ENCODE measurements at regions not wholly inside any gene's neighbourhood (a gene's known extent, or its start where the extent isn't known, plus 50 kb on each side); places are given as distances from the start of the nearest gene placed in this dataset.
A peak's percentile ranks its signal among the peaks of the same experiment; 100 is the strongest.

GRCh38 chr12:30090258-30090657 is 306.5 kb upstream of the TMTC1 start:
- no peak for DNase-seq (ENCODE audit: low spot score)

DNA sequence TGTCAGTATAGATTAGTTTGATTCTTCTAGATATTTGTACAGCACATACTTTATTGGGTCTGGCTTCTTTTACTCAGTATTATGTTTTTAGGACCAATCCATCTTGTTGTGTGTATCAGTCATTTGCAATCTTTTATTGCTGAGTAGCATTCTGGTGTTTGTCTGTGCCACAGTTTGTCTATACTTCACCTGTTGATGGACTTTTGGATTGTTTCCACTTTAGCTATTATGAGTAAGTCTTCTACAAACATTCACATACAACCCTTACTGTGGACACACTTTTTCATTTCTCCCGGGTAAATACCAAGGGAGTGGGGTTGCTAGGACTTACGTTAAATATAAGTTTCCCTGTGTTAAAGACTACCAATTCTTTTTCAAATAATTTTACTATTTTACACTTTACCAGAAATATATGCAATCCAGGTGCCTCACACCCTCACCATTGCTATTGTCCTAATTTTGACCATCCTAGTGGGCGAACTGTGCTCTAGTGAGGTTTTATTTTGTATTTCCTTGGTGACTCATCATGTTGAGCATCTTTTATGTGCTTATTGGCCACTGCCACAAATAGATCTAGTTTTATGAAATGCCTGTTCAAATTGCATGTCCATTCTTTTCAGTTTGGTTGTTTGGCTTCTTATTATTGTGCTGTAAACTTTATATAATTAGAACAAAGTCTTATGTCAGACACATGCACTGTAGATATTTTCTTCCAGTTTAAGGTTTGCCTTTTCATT is 304.7 kb upstream of the TMTC1 start:
- DNase-seq (ENCODE audit: low spot score), result no peak

- DNase-seq (ENCODE audit: low spot score), result no peak
Measured at GRCh38 chr12:30082381-30082780, 298.6 kb upstream of the TMTC1 start.

- no peak for DNase-seq (ENCODE audit: low spot score)
Measured at GRCh38 chr12:30074916-30075315, 291.2 kb upstream of the TMTC1 start.

DNA sequence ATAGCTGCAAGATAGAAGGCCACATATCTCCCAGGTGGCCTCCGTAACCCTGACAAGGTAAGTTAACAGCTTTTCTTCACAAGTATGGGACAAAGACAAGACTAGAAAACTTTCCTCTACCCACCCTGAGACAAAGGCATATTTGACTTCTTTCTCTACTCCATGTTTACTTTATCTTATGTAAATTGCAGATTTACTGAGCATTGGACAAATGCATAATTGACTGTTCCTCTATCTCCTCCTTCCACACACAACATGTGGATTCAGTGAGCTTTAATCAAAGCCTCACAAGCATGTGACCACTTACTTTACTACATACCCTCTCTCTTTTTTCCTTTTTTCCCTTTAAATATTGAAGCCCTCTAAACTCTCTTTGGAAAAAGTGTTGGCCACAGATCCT is 289.1 kb upstream of the TMTC1 start:
- DNase-seq (ENCODE audit: low spot score), result no peak

DNA sequence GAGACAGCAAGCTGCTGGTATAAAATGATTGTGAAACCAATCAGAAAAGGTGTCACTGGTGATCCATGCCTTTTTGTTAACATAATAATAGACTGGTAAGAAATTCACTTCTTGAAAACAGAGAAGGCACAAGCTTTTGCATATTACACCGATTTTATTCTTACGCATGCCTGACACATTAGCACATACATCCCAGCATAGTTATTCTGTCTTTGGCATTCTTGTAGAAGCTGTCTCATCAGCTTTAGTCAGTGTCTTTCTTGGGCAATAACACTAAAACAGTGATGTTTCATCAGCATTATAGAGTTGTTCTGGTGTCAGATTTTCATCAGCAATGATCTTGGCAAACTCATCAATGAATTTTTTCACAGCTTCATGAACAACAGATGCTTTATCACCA is 283.4 kb upstream of the TMTC1 start:
- DNase-seq (ENCODE audit: low spot score), result no peak

DNA sequence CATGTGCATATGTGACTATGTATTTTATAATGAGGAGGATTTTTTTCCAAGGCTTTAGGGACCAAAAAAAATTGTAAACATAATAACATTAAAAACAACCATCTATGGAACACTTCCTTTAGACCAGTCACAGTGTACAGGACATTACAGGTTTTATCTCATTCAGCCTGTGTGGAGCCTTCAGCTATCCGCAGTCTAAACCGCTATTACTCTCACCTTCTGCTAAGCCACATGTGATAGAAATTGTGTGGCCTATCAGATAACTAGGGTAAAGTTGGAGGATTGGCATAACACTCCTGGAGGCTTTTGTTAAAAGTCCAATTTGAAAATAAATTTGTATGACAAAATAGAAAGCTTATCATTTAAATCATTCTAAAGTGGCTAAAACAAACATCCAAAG is 281.2 kb upstream of the TMTC1 start:
- no peak for DNase-seq (ENCODE audit: low spot score)

- no peak for DNase-seq (ENCODE audit: low spot score)
Measured at GRCh38 chr12:30063435-30063945, 279.7 kb upstream of the TMTC1 start.

DNA sequence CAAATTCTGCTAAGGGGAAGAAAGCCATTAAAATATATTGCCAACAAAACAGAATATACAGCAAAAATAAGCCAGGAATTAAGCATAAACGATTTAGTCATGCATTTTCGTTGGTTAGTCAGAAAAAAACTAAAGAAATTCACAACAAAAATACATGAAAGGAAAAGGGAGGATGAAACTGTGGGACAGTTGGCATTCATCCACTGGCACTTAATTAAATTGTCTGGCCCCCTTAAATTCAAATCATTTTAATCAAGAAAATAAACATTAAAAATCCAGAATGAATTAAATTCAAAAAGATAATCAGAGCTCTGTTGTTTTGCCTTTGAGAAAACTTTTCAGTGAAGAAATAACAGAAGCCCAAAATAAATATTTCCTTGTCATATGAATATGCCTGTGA is 264.6 kb upstream of the TMTC1 start:
- no peak for DNase-seq (ENCODE audit: low spot score)

DNA sequence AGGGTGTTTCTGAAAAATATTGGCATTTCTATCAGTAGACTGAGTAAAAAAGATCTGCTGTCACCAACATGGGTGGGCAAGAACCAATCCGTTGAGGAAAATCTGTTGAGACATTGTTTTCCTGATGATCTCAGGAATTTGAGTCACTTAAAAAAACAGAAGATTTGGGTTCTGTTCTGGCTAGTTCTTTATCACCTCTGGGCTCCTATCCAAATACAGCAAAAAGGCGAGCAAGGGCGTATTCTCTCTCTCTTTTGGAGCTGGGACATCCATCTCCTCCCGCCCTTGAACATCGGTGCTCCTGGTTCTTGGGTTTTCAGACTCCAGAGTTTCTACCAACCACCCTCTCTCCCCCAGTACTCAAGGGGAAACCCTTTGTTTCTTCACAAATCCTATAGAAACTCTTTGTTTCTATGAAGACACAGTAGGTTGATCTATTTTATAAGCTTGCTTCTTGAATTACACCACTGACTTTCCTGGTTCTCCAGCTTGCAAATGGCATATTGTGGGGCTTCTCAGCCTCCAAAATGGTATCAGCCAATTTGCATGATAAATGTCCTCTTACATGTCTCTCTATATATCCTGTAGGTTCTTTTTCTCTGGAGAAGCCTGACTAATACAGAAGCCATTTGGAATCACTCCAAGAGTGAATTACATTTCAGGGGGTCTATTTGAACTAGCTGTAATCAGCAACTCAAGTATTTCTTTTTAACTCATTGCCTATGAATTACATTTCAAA is 263.9 kb upstream of the TMTC1 start:
- DNase-seq (ENCODE audit: low spot score), result no peak

DNA sequence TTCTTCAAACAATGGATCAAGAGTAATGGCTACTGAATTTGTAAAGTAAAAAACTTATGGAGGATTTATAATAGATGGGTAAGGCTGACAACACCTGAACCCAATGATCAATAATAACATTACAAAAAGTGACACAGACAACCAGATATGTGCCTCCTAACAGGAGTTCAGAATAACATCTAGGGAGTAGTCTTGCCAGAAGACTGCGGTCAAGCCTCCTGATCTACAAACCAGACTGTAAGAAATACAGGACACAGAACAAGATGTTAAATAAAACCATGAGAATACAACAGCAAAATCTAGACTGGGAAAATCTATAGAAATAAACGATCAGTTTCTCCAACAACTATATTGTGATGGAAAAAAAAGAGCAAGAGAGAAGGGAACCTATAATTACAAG is 262.6 kb upstream of the TMTC1 start:
- DNase-seq (ENCODE audit: low spot score), result no peak

DNA sequence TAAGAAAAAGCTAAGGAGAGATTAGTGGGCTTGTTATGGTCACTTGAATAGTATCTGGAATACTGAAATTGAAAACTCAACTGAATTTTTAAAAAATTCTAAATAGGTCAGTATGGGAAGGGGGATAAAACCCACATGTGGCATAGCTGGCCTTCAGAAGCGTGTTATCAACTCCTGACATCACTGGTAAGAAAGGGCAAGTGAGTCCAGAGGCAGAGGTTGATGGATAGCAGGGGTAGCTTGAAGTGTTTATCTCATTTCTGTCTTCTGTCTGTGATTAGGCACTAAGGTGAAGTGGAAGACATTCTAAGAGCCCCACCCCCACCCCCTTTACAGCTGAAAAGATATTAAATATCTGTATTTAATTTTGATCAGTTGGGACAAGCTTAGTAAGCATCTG is 261.4 kb upstream of the TMTC1 start:
- no peak for DNase-seq (ENCODE audit: low spot score)

- DNase-seq (ENCODE audit: low spot score), result no peak
Measured at GRCh38 chr12:30044206-30044605, 260.5 kb upstream of the TMTC1 start.

GRCh38 chr12:30043151-30043847 is 259.6 kb upstream of the TMTC1 start:
- no peak for DNase-seq (ENCODE audit: low spot score)

GRCh38 chr12:30041096-30041495 is 257.4 kb upstream of the TMTC1 start:
- no peak for DNase-seq (ENCODE audit: low spot score)

DNA sequence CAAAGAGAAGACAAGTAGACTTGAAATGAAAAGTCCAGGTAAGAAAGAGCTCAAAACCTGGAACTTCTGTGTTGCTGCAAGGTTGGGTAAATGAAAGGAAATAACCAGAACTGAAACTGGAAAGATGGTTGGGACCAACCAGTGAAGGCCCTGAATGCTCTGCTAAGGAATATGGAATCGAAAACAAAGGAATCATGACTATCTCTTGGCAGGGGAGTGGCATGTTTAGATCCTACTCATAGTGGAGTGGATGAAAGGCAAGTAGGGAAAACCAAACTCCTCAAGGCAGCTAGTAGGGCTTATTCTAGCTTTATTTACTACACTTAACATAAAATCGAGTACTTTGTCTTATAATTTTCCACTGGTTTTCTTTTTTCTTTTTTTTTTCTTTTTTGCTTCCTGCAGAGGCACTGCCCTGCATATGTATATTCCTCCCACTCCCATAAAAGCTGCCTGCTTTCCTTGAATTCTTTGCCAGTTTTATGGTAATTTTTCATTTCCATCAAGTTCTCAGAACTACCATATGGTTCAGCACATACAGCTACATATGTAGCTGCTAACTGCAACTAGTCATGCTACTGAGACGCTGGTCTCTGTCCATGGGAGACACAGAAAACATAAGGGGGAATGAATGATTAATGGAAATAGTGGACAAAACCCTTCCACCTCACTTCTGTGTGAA is 247.1 kb upstream of the TMTC1 start:
- no peak for DNase-seq (ENCODE audit: low spot score)

DNA sequence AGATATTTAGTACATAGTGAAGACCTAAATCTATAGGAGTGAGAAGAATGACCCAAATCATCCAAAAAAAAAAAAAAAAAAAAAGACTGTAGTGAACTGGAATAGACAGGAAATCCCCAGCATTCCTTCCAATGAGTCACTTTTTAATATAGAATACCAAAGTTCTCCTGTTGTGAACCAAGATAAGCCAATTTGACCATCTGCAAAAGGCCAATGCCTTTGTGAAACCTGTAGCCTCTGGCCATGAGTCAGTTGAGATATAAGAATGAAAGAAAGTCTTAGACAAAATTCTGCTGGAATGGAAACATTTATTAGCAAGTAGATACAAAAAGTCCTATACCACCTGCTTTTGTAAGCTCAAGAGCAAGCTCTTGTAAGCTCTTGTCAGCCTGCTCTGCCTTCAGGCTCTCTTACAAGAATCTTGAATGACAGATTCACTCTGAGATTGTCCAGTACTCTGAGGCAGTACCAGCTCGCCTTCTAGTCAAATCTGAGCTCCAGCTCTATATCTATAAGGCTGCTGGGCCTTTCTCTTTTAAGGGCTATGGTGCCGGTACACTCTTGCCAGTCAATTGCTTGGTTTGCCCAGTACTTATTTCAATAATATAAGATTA is 243.0 kb upstream of the TMTC1 start:
- peak; percentile 76 for DNase-seq (ENCODE audit: low spot score)

DNA sequence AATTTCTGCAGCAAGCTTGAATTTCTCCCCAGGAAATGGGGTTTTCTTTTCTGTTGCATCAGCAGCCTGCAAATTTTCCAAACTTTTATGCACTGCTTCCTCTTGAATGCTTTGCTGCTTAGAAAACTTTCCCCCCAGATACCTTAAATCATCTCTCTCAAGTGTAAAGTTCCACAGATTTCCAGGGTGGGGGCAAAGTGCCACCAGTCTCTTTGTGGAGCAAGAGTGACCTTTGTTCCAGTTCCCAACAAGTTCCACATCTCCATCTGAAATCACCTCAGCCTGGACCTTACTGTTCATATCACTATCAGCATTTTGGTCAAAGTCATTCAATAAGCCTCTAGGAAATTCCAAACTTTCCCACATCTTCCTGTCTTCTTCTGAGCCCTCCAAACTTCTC is 241.6 kb upstream of the TMTC1 start:
- DNase-seq (ENCODE audit: low spot score), result no peak

DNA sequence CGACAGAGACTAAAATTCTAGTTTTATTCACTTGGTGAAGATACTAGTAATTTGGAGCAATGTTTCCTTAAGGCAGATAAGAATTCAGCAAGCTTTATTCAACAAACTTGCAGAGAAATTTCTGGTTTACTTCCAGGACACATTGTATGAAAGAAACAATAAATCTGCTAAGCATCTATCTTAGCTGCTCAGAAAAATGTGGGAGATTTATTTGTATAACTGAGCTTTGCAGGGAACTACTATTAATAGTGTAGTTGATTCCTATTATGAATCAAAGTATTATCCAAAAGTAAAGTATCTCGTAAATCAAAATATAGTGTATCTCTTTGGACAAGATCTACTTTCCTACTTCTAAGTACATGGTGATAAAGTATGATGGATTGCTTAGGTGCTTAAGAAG is 239.4 kb upstream of the TMTC1 start:
- no peak for DNase-seq (ENCODE audit: low spot score)

DNA sequence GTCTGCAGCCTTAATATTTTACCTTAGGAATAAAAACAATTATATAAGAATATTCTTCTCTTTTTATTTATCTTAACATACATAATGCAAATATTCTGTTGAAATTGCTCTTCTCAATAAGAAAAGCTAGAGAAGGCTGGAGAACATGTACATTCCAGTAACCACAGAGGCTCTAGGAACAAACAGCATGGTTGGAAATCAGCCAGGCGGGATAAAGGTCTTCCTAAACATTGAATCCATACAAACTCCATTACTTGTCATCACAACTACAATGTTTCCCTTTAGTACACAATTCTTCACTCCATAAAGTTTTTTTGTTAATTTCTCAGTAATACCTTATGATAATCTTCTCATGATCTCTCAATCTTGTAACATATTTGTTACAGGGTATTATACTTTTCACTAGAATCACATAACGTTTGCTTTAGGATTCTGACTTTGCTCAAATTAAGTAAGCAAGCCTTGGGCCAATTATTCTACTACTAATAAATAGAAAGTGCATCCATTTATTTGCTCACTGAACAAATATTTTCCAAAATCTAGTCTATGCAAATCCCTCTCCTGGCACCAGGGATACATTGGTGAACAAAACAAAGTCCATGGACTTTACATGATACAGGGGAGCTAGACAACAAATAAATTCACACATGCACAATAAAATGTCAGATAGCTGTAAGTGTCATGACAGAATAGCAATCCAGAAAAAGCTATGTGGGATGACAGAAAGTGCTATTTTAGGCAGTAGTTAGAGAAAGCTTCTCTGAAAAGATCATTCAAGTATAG is 237.5 kb upstream of the TMTC1 start:
- DNase-seq (ENCODE audit: low spot score), result no peak

Data from kidney tubule cell (primary cell).